ENCODE measurements at regions not wholly inside any gene's neighbourhood (a gene's known extent, or its start where the extent isn't known, plus 50 kb on each side); places are given as distances from the start of the nearest gene placed in this dataset.

DNA sequence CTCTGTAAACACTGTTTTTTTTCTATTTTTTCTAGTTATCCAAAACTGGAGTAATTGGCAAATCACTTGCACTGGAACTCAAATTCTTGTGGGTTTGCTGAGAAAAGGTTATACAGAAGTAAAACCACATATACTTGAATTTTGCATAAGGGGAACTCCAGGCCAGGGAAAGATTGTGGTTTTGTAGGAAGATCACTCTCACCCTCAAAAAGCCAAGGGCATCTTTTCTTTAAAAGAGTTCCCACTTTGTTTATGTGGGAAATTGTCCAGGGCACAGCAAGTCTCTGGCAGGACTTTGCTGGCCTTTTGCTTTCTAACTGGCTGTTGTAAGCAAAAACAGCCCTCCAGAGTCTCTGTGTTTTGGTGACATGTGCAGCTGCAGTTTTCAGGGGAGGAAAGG, 340.3 kb upstream of the RBMS3 start:
- intact Hi-C loops (cut with micrococcal nuclease), result no loop called here

DNA sequence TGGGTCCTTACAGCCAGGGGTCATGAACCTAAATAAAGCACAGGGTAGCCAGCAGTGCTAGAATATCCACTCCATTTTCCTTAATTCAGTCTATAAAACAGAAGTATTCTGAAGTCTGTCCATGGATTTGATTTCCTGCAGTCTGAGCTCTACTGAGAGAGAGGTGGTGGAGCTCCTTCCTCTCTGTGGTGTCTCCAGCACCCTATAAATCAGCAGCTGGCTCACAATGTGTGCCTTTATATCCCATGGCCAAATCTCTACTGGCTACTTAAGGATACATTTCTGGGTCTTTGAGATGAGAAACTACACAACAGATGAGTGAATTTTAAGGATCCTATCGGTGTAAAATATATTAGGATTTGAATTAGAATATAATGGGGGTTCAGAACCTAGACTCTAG, 339.9 kb upstream of the RBMS3 start:
- intact Hi-C loops (cut with micrococcal nuclease), result no loop called here
- ATAC-seq (ENCODE audit: low read depth), result no peak
- no peak for DNase-seq
- H3K27me3 Mint-ChIP-seq, result no peaks in the 10 kb centered on the region
- no peak overlapping the region for H3K27ac Mint-ChIP-seq
- H3K4me3 Mint-ChIP-seq, result no peak overlapping the region
- TF ChIP-seq CTCF (IDR thresholded peaks at IDR 0.05), result no peak
- no peaks in the 10 kb centered on the region for H3K9me3 Mint-ChIP-seq
- CTCF ChIA-PET, result no interaction called here
- H3K36me3 Mint-ChIP-seq (ENCODE audit: low read depth), result no peaks in the 10 kb centered on the region
- peaks cover 10% of the 10 kb centered on the region for H3K4me1 Mint-ChIP-seq
- POLR2A ChIA-PET, result no interaction called here

More for the DNA sequence above, 340.3 kb upstream of the RBMS3 start:
- ChIA-PET CTCF (no interaction called here), POLR2A (no interaction called here)
- Mint-ChIP-seq H3K4me1 (peaks cover 10% of the 10 kb centered on the region), H3K9me3 (no peaks in the 10 kb centered on the region), H3K4me3 (no peak overlapping the region), H3K36me3 (ENCODE audit: low read depth) (no peaks in the 10 kb centered on the region), H3K27me3 (no peaks in the 10 kb centered on the region), H3K27ac (no peak overlapping the region)
- no peak for TF ChIP-seq CTCF (IDR thresholded peaks at IDR 0.05)
- no peak for ATAC-seq (ENCODE audit: low read depth)
- DNase-seq, result no peak

- Mint-ChIP-seq H3K4me3 (no peak overlapping the region), H3K27me3 (no peaks in the 10 kb centered on the region), H3K4me1 (no peaks in the 10 kb centered on the region), H3K27ac (no peak overlapping the region), H3K36me3 (ENCODE audit: low read depth) (no peaks in the 10 kb centered on the region), H3K9me3 (no peaks in the 10 kb centered on the region)
- DNase-seq (no peak), ATAC-seq (ENCODE audit: low read depth) (no peak)
- no peak for TF ChIP-seq CTCF (IDR thresholded peaks at IDR 0.05)
- intact Hi-C loops (cut with micrococcal nuclease), result no loop called here
- ChIA-PET POLR2A (no interaction called here), CTCF (no interaction called here)
Observed at GRCh38 chr3:28947061-28947460, 333.8 kb upstream of the RBMS3 start.

GRCh38 chr3:28947751-28948150, 333.1 kb upstream of the RBMS3 start:
- H3K9me3 Mint-ChIP-seq, result no peaks in the 10 kb centered on the region
- DNase-seq, result no peak
- no peaks in the 10 kb centered on the region for H3K27me3 Mint-ChIP-seq
- ATAC-seq (ENCODE audit: low read depth), result no peak
- no peak overlapping the region for H3K4me3 Mint-ChIP-seq
- no peaks in the 10 kb centered on the region for H3K36me3 Mint-ChIP-seq (ENCODE audit: low read depth)
- H3K27ac Mint-ChIP-seq, result no peak overlapping the region
- CTCF ChIA-PET, result no interaction called here
- intact Hi-C loops (cut with micrococcal nuclease), result no loop called here
- POLR2A ChIA-PET, result no interaction called here
- TF ChIP-seq CTCF (IDR thresholded peaks at IDR 0.05), result no peak
- no peaks in the 10 kb centered on the region for H3K4me1 Mint-ChIP-seq

- intact Hi-C loops (cut with micrococcal nuclease), result no loop called here
- Mint-ChIP-seq H3K27ac (no peak overlapping the region), H3K36me3 (ENCODE audit: low read depth) (no peaks in the 10 kb centered on the region), H3K4me3 (no peak overlapping the region), H3K4me1 (no peaks in the 10 kb centered on the region), H3K9me3 (no peaks in the 10 kb centered on the region), H3K27me3 (no peaks in the 10 kb centered on the region)
- DNase-seq, result no peak
- ChIA-PET CTCF (no interaction called here), POLR2A (no interaction called here)
- ATAC-seq (ENCODE audit: low read depth), result no peak
- TF ChIP-seq CTCF (IDR thresholded peaks at IDR 0.05), result no peak
Observed at GRCh38 chr3:28948685-28949084, 332.2 kb upstream of the RBMS3 start.
